Stimulated activated CD4-positive, alpha-beta T cell treated with anti-CD3 and anti-CD28 coated beads, Interleukin-1b, Interleukin-23, amount 100 ng/mL, for 1 hour (primary cell): ENCODE measurements at regions not wholly inside any gene's neighbourhood (a gene's known extent, or its start where the extent isn't known, plus 50 kb on each side); places are given as distances from the start of the nearest gene placed in this dataset.

Source experiments
- DNase-seq, 2 donors: peaks; one replicate each; pipeline ENCODE4 v3.0.0-alpha.2; 2020; ENCODE audit warnings: low read depth in 2 of 2

DNA sequence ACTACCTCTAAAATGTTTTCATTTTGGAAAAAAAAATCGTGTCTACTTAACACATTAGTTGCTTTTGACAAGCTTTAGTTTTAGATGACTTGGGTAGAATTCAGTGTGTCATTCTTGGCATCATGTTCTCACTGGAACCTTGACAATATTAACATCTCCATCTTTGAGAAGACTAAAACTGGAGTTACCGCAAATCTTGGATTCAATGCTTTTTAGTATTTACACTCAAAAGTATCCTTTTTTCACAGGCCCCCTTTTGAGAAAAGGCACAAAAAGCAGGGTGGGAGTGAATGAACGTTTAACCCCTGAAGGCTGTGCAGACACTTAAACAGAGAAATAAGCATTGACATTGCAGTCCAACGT lies 549.1 kb downstream of the CSNK1G3 start:
- DNase-seq, result no peak

GRCh38 chr5:124060413-124061067 lies 548.6 kb downstream of the CSNK1G3 start:
- no peak for DNase-seq

- DNase-seq, result no peak
These were observed 548.0 kb downstream of the CSNK1G3 start for GRCh38 chr5:124060011-124060410.

- DNase-seq, result no peak
These were observed 547.2 kb downstream of the CSNK1G3 start for GRCh38 chr5:124059200-124059599.

DNA sequence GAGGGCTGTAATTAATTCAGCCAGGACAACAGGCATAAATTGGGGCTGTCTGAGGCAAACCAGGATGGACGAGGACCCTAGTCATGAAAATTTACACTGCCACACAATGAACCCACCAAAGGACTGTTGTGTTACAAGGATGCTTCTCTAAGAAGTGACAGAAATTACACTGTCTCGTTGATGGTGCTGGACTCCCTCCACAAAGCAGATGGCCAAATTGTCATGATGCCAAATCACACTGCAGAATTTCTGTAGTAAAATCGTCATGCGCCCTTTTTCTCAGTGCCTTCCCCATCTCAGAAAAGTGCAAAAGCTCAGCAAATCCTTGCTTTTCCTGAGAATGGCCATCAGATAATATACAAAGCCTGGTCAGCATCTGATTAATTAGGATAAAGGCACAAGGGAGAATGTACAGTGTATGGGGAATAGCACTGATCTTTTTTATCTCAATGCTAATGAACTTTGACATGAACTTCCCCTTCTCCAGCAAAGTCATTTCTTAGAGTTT lies 545.8 kb downstream of the CSNK1G3 start:
- no peak for DNase-seq

- no peak for DNase-seq
These were observed 545.2 kb downstream of the CSNK1G3 start for GRCh38 chr5:124056991-124057723.

DNA sequence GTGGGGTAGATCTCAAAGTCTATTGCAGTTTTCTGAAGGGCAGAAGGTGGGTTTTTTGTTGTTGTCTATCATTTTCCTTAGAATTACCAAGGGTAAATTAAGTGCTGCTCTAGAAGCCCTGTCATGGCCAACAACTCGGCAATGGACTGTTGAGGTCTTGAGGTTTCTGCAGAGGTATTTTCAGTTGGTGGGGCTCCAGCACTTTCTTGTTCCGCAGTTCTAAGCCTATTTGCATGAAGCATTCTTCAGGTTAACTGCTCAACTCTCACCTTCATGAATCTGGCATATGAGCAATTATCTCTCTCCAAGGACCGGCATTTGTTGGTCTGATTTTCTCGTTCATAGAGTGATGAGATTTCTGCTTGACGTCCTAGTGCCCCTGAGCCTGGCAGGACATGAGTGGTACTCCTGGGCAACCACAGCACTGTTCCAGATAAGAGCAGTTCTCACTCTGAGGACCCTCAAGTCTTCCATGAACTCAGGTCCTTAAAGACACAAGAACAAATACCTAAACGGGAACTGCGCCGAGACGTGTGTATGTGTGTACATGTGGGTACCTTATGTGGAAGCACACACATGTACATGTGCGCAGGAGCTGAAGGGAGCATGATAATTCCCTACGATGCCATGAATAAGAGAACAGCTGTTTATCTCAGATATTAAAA lies 544.5 kb downstream of the CSNK1G3 start:
- DNase-seq, result no peak

GRCh38 chr5:124055751-124056150 lies 543.8 kb downstream of the CSNK1G3 start:
- DNase-seq, result no peak

DNA sequence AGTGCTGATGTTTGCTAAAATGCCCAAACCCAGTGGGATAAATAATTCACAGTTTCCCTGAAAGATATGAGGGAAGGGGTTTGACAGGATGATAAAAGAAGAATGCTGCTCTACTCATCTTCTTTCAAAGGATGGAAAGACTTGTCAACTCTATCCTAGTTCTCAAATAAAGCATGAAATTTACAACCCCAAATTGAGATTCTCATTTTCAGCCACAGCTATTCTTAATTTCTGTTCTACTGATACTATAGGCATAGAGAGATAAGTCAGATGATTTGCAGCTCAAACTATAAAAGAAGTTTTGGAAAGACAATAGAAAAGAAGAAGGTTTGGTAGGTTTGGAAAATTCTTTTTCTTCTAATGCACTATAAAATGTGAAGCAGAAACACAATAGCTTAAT lies 542.6 kb downstream of the CSNK1G3 start:
- no peak for DNase-seq

- no peak for DNase-seq
These were observed 541.4 kb downstream of the CSNK1G3 start for GRCh38 chr5:124053340-124053739.

- no peak for DNase-seq
These were observed 540.2 kb downstream of the CSNK1G3 start for GRCh38 chr5:124052201-124052600.

DNA sequence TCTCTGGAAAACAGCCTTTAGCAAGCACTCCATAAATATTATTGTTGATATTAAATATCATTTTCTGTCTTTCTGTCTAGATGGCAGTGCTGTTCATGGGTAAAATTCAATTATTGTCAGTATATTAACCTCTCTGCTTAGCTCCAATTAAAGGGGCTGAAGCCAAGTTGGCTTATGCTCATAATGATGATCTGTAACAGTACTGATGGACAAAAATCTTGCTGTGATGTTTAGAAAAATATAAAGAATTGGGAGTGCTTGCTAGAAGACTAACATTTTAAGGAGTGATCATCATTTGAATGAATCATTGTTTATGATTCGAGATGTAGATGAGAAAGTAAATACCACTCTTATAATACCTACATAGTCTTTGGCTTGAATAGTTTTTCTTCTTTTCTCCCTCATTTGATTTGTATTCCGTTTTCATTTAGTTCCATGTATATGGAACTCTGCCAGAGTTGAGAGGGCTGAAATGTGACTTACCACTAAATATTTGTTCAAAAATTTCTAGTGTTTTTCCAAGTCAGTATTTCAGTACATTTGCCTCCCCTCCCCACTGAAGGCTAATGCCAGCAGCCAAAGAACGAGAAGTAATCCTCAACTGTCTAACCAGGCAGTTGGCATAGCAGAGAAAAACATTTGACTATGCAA lies 538.3 kb downstream of the CSNK1G3 start:
- DNase-seq, result no peak

DNA sequence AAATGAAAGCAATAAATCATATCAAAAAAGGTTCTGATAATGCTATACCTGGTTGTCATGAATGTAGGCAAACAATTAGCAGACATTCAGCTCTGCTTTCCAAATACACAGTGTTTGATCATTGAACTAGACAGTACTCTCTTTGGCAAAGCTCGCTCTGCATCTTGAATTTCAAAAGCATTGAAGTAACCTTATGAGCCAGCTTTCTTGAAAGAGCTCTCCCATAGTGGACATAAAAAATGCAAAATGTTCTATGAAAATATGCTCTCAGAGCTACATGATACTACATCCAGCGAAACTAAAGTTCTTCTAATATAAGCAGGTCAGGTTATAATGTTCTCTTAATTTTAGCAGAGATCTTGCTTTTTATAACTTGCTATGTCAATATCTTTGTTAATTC lies 533.4 kb downstream of the CSNK1G3 start:
- DNase-seq, result no peak

DNA sequence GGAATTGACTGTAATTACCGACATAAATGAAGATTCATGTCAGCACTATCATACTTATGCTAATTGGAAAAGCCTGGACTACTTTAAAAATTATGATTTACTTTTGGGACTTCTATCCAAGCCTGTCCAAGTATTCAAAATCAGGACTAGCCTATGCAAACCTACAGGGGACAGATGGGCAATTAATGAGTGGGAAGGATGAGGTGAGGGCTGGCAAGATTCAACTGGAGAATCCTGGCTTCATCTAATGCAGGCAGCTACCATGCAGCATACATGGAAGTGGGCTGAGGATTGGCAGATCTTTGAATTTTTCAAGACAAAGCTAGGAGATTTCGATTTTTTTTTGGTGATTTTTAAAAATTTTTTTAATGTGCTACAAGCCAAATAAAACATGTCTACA lies 532.6 kb downstream of the CSNK1G3 start:
- DNase-seq, result no peak

DNA sequence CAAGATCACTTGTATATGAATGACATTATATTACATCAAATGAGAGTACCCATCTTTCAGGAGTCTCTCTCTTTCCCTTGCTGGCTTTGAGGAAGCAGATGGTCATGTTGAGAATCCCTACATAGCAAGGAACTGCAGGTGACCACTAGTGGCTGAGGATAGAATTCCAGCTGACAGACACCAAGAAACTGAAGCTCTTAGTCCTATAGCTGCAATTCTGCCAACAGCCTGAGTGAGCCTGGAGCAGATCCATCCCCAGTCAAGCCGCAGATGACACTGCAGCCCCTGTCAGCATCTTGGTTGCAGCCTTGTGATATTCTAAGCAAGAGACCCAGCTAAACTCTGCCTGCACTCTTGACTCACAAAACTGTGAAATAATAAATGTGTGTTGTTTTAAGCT lies 531.5 kb downstream of the CSNK1G3 start:
- DNase-seq, result no peak

DNA sequence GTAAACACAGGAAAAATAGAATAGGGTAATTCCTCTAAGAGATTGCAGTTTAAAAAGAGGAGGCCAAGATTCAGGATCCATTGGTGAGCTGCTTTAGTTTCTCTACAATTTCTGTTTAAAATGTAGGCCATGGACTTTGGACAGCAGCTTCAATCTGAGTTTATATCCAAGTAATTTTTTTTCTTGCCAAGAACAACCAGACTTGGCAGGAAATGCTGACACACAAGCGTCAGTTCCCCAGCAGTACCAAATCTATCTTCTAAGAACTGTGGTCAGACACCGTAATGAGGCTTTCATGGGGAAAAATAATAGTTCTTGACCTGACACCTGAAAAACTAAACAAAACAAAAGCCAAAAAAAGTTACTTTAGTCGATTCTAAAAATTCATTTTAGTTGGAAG lies 528.8 kb downstream of the CSNK1G3 start:
- no peak for DNase-seq

DNA sequence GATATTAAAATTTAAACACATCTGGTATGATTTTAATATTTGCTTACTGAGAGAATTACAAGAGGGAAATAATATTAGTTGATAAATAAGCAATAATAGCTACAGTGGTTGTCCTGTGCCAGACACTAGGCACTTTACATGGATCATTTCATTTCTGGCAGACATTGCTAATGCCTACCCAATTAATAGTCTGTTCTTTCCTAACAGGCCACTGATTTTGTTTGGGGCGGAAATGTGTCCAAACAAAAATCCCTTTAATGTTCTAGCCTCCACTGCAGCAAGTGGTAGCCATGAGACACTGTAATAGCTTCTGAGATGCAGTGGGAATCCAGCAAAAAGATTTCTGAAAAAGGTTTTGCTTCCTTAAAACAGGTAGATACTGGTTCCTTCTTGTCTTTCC lies 527.4 kb downstream of the CSNK1G3 start:
- DNase-seq, result no peak

- no peak for DNase-seq
These were observed 524.8 kb downstream of the CSNK1G3 start for GRCh38 chr5:124036786-124037185.

DNA sequence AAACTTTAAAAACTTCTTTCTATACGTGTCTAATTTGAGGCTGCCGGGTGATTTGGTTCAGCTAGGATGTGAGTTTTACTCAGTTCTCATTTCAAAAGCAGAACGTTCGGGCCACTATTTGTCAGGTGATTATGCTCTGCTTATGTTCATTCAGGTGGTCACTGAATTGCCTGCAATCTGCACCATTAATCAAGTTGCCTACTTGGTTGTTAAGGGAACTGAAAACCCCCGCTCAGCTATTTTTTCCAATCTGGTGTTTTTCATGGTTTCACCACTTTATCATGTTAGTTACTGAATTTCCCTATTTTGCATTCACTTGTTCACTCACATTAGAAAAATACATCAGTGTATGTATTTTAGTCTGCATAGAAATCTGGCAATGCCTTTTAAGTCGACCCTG lies 523.0 kb downstream of the CSNK1G3 start:
- DNase-seq, result no peak

GRCh38 chr5:124034083-124034700 lies 522.2 kb downstream of the CSNK1G3 start:
- no peak for DNase-seq

GRCh38 chr5:124030043-124030491 lies 518.1 kb downstream of the CSNK1G3 start:
- no peak for DNase-seq

- DNase-seq, result no peak
These were observed 515.5 kb downstream of the CSNK1G3 start for GRCh38 chr5:124027441-124027840.
